Testis (tissue), 2 donors: ENCODE measurements at regions not wholly inside any gene's neighbourhood (a gene's known extent, or its start where the extent isn't known, plus 50 kb on each side); places are given as distances from the start of the nearest gene placed in this dataset.

Experiments used
- DNase-seq: peaks from one replicate; pipeline ENCODE4 v3.0.0-alpha.2; 2019
- H3K27ac ChIP-seq, 2 donors: fragments of 200-600 bp; sonication (generic); one replicate each; pipeline ENCODE4 v1.5.1; 2019
- H3K27me3 ChIP-seq: fragments of 200-600 bp; sonication (generic); one replicate; pipeline ENCODE4 v1.5.1; 2019
- H3K36me3 ChIP-seq: fragments of 200-600 bp; sonication (generic); one replicate; pipeline ENCODE4 v1.5.1; 2017; ENCODE audit warnings: low read depth; ENCODE audit errors: missing control alignments
- H3K4me1 ChIP-seq: fragments of 200-600 bp; sonication (generic); one replicate; pipeline ENCODE4 v1.5.1; 2019
- H3K4me3 ChIP-seq, 2 donors: fragments of 200-600 bp; sonication (generic); one replicate each; pipeline ENCODE4 v1.5.1; 2017 to 2019
- H3K9me3 ChIP-seq: fragments of 200-600 bp; sonication (generic); one replicate; pipeline ENCODE4 v1.5.1; 2017
- POLR2A ChIP-seq: fragments of 450-650 bp; IDR thresholded peaks from one replicate; pipeline ENCODE4 v1.6.1; 2017; ENCODE audit warnings: antibody characterized with exemption, mild to moderate bottlenecking, moderate library complexity
- WGBS, 2 donors: methylation state at CpG; one replicate each; pipeline ENCODE4 v1.1.5; 2018; 5-methylcytosine and 5-hydroxymethylcytosine counted together
- intact Hi-C: fragments of 100-400 bp; cut with DNase I; formaldehyde crosslinking; loops from one replicate; pipeline ENCODE4 v1.15.1; 2023; ENCODE audit warnings: low total_unique reads
- TF ChIP-seq, protein P1 (sequence below), 3 experiments: fragments of 450-650 bp in 2 of 3; fragments of 200-600 bp in 1 of 3; sonication (generic) in 1 of 3; IDR thresholded peaks; one replicate each; pipeline ENCODE4 v1.5.1; 2016 to 2019; ENCODE audit warnings: antibody characterized with exemption in 3 of 3, mild to moderate bottlenecking in 2 of 3, moderate library complexity in 1 of 3

DNA sequence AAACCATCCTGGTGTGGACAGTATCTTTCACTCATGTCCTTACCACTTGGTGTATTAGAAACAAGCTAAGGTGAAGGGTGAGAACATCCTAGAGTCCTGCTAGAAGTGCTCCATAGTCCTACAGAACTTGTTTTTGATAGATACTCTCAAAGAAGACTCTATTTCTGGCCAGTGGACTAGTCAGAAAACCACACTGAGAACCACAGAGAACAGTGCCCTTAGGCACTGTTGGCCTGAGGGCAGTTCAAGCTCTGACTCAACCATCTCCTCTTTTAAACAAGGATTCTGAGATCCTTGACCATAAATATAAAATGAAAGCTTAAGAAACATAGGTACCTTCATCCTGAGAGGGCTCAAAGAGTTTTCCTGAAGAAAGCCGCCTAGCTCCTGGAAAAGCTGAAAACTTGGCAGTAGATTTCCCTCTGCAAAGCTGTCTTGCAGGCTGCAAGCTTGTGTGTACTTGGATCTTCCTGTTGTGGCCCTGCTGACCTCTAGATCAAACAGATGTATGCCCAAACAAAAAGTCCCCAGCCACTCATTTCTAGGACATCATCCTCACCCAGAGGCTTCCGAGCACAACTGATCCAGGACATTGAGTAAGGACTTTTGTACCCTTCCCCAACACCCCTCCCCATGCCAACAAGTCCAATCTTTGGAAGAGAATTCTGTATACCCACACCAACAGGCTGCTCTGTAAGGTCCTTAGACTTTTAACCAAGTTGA lies 111.6 kb upstream of the CXCL13 start:
- intact Hi-C loops: no loop called here
- DNase-seq: no peak
- no peaks in the 10 kb centered on the region for H3K4me1 ChIP-seq
- H3K27ac ChIP-seq: no peak overlapping the region
- no peaks in the 10 kb centered on the region for H3K9me3 ChIP-seq
- H3K27me3 ChIP-seq: no peaks in the 10 kb centered on the region
- no peak overlapping the region for H3K4me3 ChIP-seq
- no peaks in the 10 kb centered on the region for H3K36me3 ChIP-seq
- TF ChIP-seq, protein P1, sequence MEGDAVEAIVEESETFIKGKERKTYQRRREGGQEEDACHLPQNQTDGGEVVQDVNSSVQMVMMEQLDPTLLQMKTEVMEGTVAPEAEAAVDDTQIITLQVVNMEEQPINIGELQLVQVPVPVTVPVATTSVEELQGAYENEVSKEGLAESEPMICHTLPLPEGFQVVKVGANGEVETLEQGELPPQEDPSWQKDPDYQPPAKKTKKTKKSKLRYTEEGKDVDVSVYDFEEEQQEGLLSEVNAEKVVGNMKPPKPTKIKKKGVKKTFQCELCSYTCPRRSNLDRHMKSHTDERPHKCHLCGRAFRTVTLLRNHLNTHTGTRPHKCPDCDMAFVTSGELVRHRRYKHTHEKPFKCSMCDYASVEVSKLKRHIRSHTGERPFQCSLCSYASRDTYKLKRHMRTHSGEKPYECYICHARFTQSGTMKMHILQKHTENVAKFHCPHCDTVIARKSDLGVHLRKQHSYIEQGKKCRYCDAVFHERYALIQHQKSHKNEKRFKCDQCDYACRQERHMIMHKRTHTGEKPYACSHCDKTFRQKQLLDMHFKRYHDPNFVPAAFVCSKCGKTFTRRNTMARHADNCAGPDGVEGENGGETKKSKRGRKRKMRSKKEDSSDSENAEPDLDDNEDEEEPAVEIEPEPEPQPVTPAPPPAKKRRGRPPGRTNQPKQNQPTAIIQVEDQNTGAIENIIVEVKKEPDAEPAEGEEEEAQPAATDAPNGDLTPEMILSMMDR (IDR thresholded peaks at IDR 0.05): no peak
- no peak for TF ChIP-seq POLR2A
- WGBS, 2 donors: 84 to 91% methylated on average over 2 of the region's 2 CpGs

GRCh38 chr4:77496457-77496856 lies 109.2 kb upstream of the CXCL13 start:
- no peaks in the 10 kb centered on the region for H3K4me1 ChIP-seq
- intact Hi-C loops: no loop called here
- H3K9me3 ChIP-seq: no peaks in the 10 kb centered on the region
- no peaks in the 10 kb centered on the region for H3K36me3 ChIP-seq
- no peaks in the 10 kb centered on the region for H3K27me3 ChIP-seq
- no peak for DNase-seq
- no peak overlapping the region for H3K27ac ChIP-seq
- no peak for TF ChIP-seq POLR2A
- TF ChIP-seq, protein P1 (IDR thresholded peaks at IDR 0.05): no peak
- H3K4me3 ChIP-seq: no peak overlapping the region

DNA sequence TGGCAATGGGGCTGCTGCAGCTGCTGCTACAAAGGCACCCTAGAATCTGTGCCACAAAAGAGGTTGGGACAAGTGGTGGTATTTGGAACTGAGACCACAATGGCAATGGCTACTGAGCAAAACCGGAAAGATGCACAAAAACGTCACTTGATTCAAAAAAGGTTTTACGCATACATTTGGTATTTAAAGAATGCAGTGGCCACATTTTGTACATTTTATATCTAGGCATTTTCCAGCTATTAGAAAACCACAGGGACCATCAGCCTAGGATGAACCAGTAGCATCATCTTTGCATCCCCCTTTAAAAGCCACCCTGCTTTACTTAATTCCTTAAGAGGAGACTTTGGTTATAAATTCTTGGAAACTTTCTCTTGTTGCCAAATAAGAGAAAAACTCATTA lies 104.8 kb upstream of the CXCL13 start:
- Histone ChIP-seq H3K27me3 (no peaks in the 10 kb centered on the region), H3K4me3 (no peak overlapping the region), H3K4me1 (no peaks in the 10 kb centered on the region), H3K36me3 (no peaks in the 10 kb centered on the region), H3K9me3 (no peaks in the 10 kb centered on the region), H3K27ac (no peak overlapping the region)
- TF ChIP-seq POLR2A: no peak
- TF ChIP-seq, protein P1 (IDR thresholded peaks at IDR 0.05): no peak
- intact Hi-C loops: no loop called here
- no peak for DNase-seq
- 84 to 87% methylated on average over 3 of the region's 3 CpGs for whole genome bisulfite sequencing, 2 donors

GRCh38 chr4:77501240-77501639 lies 104.4 kb upstream of the CXCL13 start:
- intact Hi-C loops: no loop called here
- H3K36me3 ChIP-seq: no peaks in the 10 kb centered on the region
- TF ChIP-seq, protein P1 (IDR thresholded peaks at IDR 0.05): no peak
- TF ChIP-seq POLR2A: no peak
- DNase-seq: no peak
- H3K4me1 ChIP-seq: no peaks in the 10 kb centered on the region
- no peak overlapping the region for H3K4me3 ChIP-seq
- H3K27ac ChIP-seq: no peak overlapping the region
- no peaks in the 10 kb centered on the region for H3K27me3 ChIP-seq
- no peaks in the 10 kb centered on the region for H3K9me3 ChIP-seq

GRCh38 chr4:77501851-77502250 lies 103.8 kb upstream of the CXCL13 start:
- DNase-seq: no peak
- Histone ChIP-seq H3K4me3 (no peak overlapping the region), H3K9me3 (no peaks in the 10 kb centered on the region), H3K36me3 (no peaks in the 10 kb centered on the region), H3K27me3 (no peaks in the 10 kb centered on the region), H3K27ac (no peak overlapping the region), H3K4me1 (no peaks in the 10 kb centered on the region)
- WGBS, 2 donors: 63 to 80% methylated on average over 2 of the region's 2 CpGs
- TF ChIP-seq POLR2A: no peak
- TF ChIP-seq, protein P1 (IDR thresholded peaks at IDR 0.05): no peak
- intact Hi-C loops: no loop called here
